ENCODE measurements at regions not wholly inside any gene's neighbourhood (a gene's known extent, or its start where the extent isn't known, plus 50 kb on each side); places are given as distances from the start of the nearest gene placed in this dataset.
"Not testable (repeated sequence)": the region's sequence is repeated elsewhere in the genome, so short reads cannot be mapped to it uniquely, and the experiment has no call there.

DNA sequence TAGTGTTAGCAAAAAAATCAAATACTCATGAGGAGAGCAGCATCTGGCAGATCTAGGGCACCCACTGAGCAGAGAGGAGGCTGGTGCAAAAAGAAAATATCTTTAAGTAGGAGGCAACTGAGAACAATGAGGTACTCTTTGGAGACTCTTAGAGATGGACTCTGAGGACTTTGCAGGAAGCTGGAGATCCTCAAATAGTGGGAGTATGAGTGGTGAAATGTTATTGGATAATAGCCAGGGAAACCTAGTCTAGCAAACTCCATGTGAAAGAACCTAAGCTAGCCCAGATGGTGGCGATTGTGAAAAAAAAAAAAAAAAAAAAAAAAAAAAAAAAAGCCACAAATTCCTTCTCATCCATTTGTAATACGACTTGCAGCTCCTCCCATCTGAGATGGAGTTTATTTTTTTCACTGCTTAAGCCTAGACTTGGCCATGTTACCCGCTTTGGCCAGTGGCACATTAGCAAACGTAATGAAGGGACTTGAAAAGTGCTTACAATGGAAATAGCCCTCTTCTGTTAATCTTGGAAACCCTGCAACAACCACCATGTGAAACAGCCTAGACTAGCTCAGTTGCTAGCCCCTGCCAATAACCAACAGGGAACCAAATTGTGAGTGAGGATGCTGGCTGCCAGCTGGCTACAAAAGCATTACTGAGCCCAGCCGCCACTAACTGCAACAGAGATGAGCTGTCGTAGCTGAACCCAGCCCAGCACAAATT, 476.2 kb downstream of the KLF12 start:
- DNase-seq: no peak

DNA sequence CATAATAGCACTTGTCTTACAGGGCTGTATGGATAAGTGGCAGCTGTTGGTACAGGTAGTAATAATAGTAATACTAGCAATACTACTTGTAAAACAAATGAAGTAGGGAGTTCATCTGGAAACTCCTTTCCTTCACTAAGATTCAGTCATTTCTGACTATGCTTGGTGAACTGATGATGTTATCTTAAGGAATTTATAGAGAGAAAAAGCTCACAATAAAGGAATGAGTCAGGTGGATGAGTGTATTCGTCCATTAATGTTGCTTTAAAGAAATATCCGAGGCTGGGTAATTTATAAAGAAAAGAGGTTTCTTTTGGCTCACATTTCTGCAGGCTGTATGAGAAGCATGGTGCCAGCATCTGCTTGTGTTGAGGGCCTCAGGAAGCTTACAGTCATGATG, 477.3 kb downstream of the KLF12 start:
- DNase-seq: no peak

DNA sequence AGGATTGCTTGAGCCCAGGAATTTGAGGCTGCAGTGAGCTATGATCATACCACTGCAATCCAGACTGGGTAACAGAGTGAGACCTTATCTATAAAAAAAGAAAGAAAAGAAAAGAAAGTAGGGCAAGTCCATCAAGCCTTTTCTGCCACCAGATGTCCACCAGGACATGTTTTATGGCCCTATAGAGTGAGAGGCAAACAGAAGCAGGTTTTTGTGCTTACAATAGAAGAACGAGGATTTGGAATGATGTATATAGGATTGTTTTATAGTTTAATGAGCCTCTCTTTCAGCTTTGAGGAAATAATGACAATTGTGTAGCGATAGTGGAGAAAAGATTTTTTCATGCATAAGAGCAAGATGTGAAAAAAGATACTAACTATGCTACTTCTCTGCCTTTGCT, 480.5 kb downstream of the KLF12 start:
- no peak for DNase-seq

DNA sequence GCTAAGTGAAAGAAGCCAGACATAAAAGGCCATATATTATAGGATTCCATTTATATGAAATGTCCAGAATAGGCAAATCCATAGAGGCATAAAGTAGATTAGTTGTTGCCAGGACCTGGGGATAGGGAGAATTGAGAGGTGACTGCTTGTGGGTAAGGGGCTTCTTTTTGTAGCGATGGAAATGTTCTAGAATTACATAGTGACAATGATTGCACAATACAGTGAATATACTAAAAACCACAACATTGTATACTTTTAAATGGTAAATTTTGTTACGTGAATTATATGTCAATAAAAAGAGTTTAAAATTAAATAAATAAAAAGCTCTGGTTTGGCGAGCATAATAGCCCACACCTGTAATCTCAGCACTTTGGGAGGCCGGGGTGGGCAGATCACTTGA, 486.8 kb downstream of the KLF12 start:
- DNase-seq: no peak

DNA sequence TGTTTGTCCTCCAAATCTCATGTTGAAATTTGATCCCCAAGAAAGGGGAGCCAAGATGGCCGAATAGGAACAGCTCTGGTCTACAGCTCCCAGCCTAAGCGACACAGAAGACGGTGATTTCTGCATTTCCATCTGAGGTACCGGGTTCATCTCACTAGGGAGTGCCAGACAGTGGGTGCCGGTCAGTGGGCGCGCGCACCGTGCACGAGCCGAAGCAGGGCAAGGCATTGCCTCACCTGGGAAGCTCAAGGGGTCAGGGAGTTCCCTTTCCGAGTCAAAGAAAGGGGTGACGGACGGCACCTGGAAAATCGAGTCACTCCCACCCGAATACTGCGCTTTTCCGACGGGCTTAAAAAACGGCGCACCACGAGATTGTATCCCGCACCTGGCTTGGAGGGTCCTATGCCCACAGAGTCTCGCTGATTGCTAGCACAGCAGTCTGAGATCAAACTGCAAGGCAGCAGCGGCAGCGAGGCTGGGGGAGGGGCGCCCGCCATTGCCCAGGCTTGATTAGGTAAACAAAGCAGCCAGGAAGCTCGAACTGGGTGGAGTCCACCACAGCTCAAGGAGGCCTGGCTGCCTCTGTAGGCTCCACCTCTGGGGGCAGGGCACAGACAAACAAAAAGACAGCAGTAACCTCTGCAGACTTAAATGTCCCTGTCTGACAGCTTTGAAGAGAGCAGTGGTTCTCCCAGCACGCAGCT, 493.6 kb downstream of the KLF12 start:
- DNase-seq: not testable (repeated sequence)

DNA sequence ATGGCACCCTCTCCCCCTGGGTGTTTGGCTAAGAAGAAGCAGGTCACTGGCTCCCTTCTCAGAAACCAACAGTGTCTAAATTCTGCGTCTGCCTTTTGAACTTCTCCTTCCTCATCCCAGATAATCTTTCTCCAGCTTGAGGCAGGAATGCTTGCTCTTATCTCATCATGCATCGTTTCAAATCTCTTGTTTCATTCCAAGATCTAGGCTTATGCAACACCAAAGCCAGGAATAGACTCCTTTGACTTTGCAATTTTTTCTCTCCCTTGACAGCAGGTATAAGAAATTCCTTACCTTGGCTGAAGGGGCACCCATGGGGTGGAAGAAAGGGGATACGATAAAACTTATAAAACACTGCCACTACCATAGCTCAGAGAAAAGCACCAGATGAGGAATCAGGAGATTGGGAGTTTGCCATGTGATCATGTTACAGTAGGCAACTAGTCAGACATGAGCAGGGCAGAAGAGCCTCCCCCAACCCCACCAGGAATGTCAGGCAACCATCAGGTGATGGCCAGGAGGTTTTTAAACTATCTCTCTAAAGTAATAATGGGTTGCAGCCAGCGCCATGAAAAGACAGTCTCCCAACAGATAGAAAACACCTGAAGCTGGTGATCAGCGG, 498.9 kb downstream of the KLF12 start:
- no peak for DNase-seq

- no peak for DNase-seq
Measured at GRCh38 chr13:73633817-73634460, 500.3 kb downstream of the KLF12 start.

DNA sequence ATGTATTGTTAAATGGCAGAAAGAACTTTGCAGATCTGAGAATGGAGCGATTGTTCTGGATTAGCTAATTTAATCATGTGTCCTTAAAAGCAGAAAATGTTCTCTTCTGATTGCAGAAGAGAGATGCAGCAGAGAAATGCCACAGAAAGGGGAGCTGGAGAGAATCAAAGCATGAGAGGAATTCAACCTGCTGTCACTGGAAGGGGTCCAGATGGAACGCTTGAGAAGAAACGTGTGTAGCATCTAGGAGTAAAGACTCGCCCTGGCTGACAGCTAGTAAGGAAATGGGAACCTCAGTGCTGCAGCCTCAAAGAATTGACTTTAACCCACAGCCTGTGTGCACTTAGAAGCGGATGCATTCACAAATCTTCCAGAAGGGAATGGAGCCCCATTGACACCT, 502.8 kb downstream of the KLF12 start:
- no peak for DNase-seq

- no peak for DNase-seq
Measured at GRCh38 chr13:73625562-73626339, 508.5 kb downstream of the KLF12 start.

DNA sequence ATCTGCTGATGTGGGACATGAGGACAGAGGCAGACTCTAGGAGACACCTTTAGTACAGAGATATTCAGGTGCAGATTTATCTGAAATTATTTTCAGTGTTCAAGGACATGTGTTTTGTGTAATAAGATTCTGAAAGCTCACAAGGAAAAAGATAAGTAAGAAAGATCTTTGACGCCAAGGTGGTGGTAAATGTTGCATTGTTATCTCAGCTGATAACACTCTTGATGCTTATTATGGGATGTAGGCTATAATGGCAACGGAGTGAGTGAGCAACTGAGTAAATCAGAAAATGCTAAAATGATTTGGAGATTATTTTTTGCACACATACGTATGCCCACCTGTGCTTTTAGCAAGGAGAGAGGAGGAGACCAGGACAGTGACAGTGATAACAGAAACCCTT, 510.9 kb downstream of the KLF12 start:
- DNase-seq: no peak

GRCh38 chr13:73622381-73622780, 511.8 kb downstream of the KLF12 start:
- no peak for DNase-seq

- DNase-seq: no peak
Measured at GRCh38 chr13:73618275-73618865, 515.8 kb downstream of the KLF12 start.

DNA sequence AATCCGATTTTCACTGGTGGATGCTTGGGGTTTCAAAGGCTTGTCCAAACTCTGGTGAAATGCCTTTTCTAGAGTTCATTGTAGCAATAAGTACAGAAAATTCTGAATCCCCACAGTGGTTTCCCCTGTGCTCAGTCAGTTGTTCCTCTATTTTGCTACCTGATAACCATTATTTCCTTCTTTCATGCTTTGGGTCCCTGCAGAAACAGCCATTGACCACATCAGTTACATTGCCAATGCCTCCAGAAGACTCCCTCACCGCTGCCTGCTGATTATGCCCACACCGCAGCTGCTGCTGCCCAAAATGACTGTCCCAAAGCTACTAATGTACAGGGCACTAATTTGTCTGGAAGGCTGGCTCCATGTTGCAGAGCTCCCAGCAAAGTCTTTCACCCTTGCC, 517.3 kb downstream of the KLF12 start:
- DNase-seq: no peak

GRCh38 chr13:73610799-73611592, 523.2 kb downstream of the KLF12 start:
- no peak for DNase-seq

GRCh38 chr13:73608711-73609485, 525.3 kb downstream of the KLF12 start:
- no peak for DNase-seq

- DNase-seq: no peak
Measured at GRCh38 chr13:73608157-73608516, 526.1 kb downstream of the KLF12 start.

- no peak for DNase-seq
Measured at GRCh38 chr13:73607489-73608156, 526.6 kb downstream of the KLF12 start.

- no peak for DNase-seq
Measured at GRCh38 chr13:73603646-73604045, 530.6 kb downstream of the KLF12 start.

GRCh38 chr13:73602295-73602694, 531.9 kb downstream of the KLF12 start:
- no peak for DNase-seq

- DNase-seq: no peak
Measured at GRCh38 chr13:73601708-73602107, 532.5 kb downstream of the KLF12 start.
